ENCODE measurements at regions not wholly inside any gene's neighbourhood (a gene's known extent, or its start where the extent isn't known, plus 50 kb on each side); places are given as distances from the start of the nearest gene placed in this dataset.
"Not testable (repeated sequence)": the region's sequence is repeated elsewhere in the genome, so short reads cannot be mapped to it uniquely, and the experiment has no call there.

GRCh38 chr3:103866113-103866512, 1431.3 kb downstream of the ZPLD1 start:
- Histone ChIP-seq H3K27ac (ENCODE audit: low read depth, low read length) (no peak overlapping the region), H3K9me3 (ENCODE audit: control insufficient read depth, insufficient read depth, low read depth, low read length) (peaks cover 6% of the 10 kb centered on the region), H3K4me3 (ENCODE audit: low read depth, low read length) (no peak overlapping the region), H3K27me3 (ENCODE audit: control insufficient read depth, insufficient read depth, low read length) (no peaks in the 10 kb centered on the region), H3K9ac (ENCODE audit: low read length) (no peak overlapping the region), H3K4me1 (ENCODE audit: control insufficient read depth, insufficient read depth, low read length) (no peaks in the 10 kb centered on the region; the same call in 1 of the 2 replicates), H3K36me3 (ENCODE audit: control insufficient read depth, insufficient read depth, low read length) (no peaks in the 10 kb centered on the region)

GRCh38 chr3:103873021-103873420, 1438.2 kb downstream of the ZPLD1 start:
- Histone ChIP-seq H3K4me3 (ENCODE audit: low read depth, low read length) (no peak overlapping the region), H3K9me3 (ENCODE audit: control insufficient read depth, insufficient read depth, low read depth, low read length) (no peaks in the 10 kb centered on the region), H3K9ac (ENCODE audit: low read length) (no peak overlapping the region)

GRCh38 chr3:103873897-103874545, 1439.2 kb downstream of the ZPLD1 start:
- no peak overlapping the region for H3K27ac ChIP-seq (ENCODE audit: low read depth, low read length)
- H3K36me3 ChIP-seq (ENCODE audit: control insufficient read depth, insufficient read depth, low read length), result no peaks in the 10 kb centered on the region
- H3K9ac ChIP-seq (ENCODE audit: low read length), result no peak overlapping the region
- H3K9me3 ChIP-seq (ENCODE audit: control insufficient read depth, insufficient read depth, low read depth, low read length), result no peaks in the 10 kb centered on the region
- no peak overlapping the region for H3K4me3 ChIP-seq (ENCODE audit: low read depth, low read length)
- no peaks in the 10 kb centered on the region for H3K4me1 ChIP-seq (ENCODE audit: control insufficient read depth, insufficient read depth, low read length)
- no peaks in the 10 kb centered on the region for H3K27me3 ChIP-seq (ENCODE audit: control insufficient read depth, insufficient read depth, low read length)

More at GRCh38 chr3:103873021-103873420, 1438.2 kb downstream of the ZPLD1 start:
- no peak overlapping the region for H3K27ac ChIP-seq (ENCODE audit: low read depth, low read length)
- no peaks in the 10 kb centered on the region for H3K27me3 ChIP-seq (ENCODE audit: control insufficient read depth, insufficient read depth, low read length)
- H3K36me3 ChIP-seq (ENCODE audit: control insufficient read depth, insufficient read depth, low read length), result no peaks in the 10 kb centered on the region
- H3K4me1 ChIP-seq (ENCODE audit: control insufficient read depth, insufficient read depth, low read length), result no peaks in the 10 kb centered on the region

GRCh38 chr3:103881809-103882208, 1447.0 kb downstream of the ZPLD1 start:
- H3K9me3 ChIP-seq (ENCODE audit: control insufficient read depth, insufficient read depth, low read depth, low read length); H3K27ac ChIP-seq (ENCODE audit: low read depth, low read length): not testable (repeated sequence)

GRCh38 chr3:103889675-103890074, 1454.9 kb downstream of the ZPLD1 start:
- Histone ChIP-seq H3K27ac (ENCODE audit: low read depth, low read length) (no peak overlapping the region), H3K9me3 (ENCODE audit: control insufficient read depth, insufficient read depth, low read depth, low read length) (no peaks in the 10 kb centered on the region), H3K27me3 (ENCODE audit: control insufficient read depth, insufficient read depth, low read length) (no peaks in the 10 kb centered on the region), H3K4me3 (ENCODE audit: low read depth, low read length) (no peak overlapping the region), H3K9ac (ENCODE audit: low read length) (no peak overlapping the region), H3K36me3 (ENCODE audit: control insufficient read depth, insufficient read depth, low read length) (no peaks in the 10 kb centered on the region), H3K4me1 (ENCODE audit: control insufficient read depth, insufficient read depth, low read length) (no peaks in the 10 kb centered on the region)

More at GRCh38 chr3:103881809-103882208, 1447.0 kb downstream of the ZPLD1 start:
- not testable (repeated sequence) for H3K36me3 ChIP-seq (ENCODE audit: control insufficient read depth, insufficient read depth, low read length); H3K4me3 ChIP-seq (ENCODE audit: low read depth, low read length); H3K9ac ChIP-seq (ENCODE audit: low read length); H3K4me1 ChIP-seq (ENCODE audit: control insufficient read depth, insufficient read depth, low read length); H3K27me3 ChIP-seq (ENCODE audit: control insufficient read depth, insufficient read depth, low read length)

- Histone ChIP-seq H3K4me3 (ENCODE audit: low read depth, low read length) (no peak overlapping the region), H3K4me1 (ENCODE audit: control insufficient read depth, insufficient read depth, low read length) (no peaks in the 10 kb centered on the region), H3K27me3 (ENCODE audit: control insufficient read depth, insufficient read depth, low read length) (no peaks in the 10 kb centered on the region), H3K27ac (ENCODE audit: low read depth, low read length) (no peak overlapping the region), H3K9ac (ENCODE audit: low read length) (no peak overlapping the region), H3K9me3 (ENCODE audit: control insufficient read depth, insufficient read depth, low read depth, low read length) (no peaks in the 10 kb centered on the region), H3K36me3 (ENCODE audit: control insufficient read depth, insufficient read depth, low read length) (no peaks in the 10 kb centered on the region)
These were observed 1459.5 kb downstream of the ZPLD1 start for GRCh38 chr3:103894162-103894822.

GRCh38 chr3:103899328-103899727, 1464.5 kb downstream of the ZPLD1 start:
- Histone ChIP-seq H3K9me3 (ENCODE audit: control insufficient read depth, insufficient read depth, low read depth, low read length) (no peaks in the 10 kb centered on the region), H3K4me1 (ENCODE audit: control insufficient read depth, insufficient read depth, low read length) (no peaks in the 10 kb centered on the region), H3K36me3 (ENCODE audit: control insufficient read depth, insufficient read depth, low read length) (no peaks in the 10 kb centered on the region), H3K4me3 (ENCODE audit: low read depth, low read length) (no peak overlapping the region), H3K27me3 (ENCODE audit: control insufficient read depth, insufficient read depth, low read length) (no peaks in the 10 kb centered on the region), H3K9ac (ENCODE audit: low read length) (no peak overlapping the region), H3K27ac (ENCODE audit: low read depth, low read length) (no peak overlapping the region)

- no peak overlapping the region for H3K9ac ChIP-seq (ENCODE audit: low read length)
- no peak overlapping the region for H3K4me3 ChIP-seq (ENCODE audit: low read depth, low read length)
- H3K9me3 ChIP-seq (ENCODE audit: control insufficient read depth, insufficient read depth, low read depth, low read length), result no peaks in the 10 kb centered on the region
- H3K27ac ChIP-seq (ENCODE audit: low read depth, low read length), result no peak overlapping the region
- no peaks in the 10 kb centered on the region for H3K4me1 ChIP-seq (ENCODE audit: control insufficient read depth, insufficient read depth, low read length)
- no peaks in the 10 kb centered on the region for H3K27me3 ChIP-seq (ENCODE audit: control insufficient read depth, insufficient read depth, low read length)
- no peaks in the 10 kb centered on the region for H3K36me3 ChIP-seq (ENCODE audit: control insufficient read depth, insufficient read depth, low read length)
These were observed 1461.7 kb upstream of the ALCAM start for GRCh38 chr3:103904991-103905390.

GRCh38 chr3:103906304-103906703, 1460.4 kb upstream of the ALCAM start:
- Histone ChIP-seq H3K36me3 (ENCODE audit: control insufficient read depth, insufficient read depth, low read length) (no peaks in the 10 kb centered on the region), H3K27me3 (ENCODE audit: control insufficient read depth, insufficient read depth, low read length) (no peaks in the 10 kb centered on the region), H3K9ac (ENCODE audit: low read length) (no peak overlapping the region), H3K4me1 (ENCODE audit: control insufficient read depth, insufficient read depth, low read length) (no peaks in the 10 kb centered on the region), H3K4me3 (ENCODE audit: low read depth, low read length) (no peak overlapping the region), H3K9me3 (ENCODE audit: control insufficient read depth, insufficient read depth, low read depth, low read length) (no peaks in the 10 kb centered on the region), H3K27ac (ENCODE audit: low read depth, low read length) (no peak overlapping the region)

- no peaks in the 10 kb centered on the region for H3K9me3 ChIP-seq (ENCODE audit: control insufficient read depth, insufficient read depth, low read depth, low read length)
- H3K27me3 ChIP-seq (ENCODE audit: control insufficient read depth, insufficient read depth, low read length), result no peaks in the 10 kb centered on the region
- H3K4me3 ChIP-seq (ENCODE audit: low read depth, low read length), result no peak overlapping the region
- no peaks in the 10 kb centered on the region for H3K4me1 ChIP-seq (ENCODE audit: control insufficient read depth, insufficient read depth, low read length)
- H3K36me3 ChIP-seq (ENCODE audit: control insufficient read depth, insufficient read depth, low read length), result no peaks in the 10 kb centered on the region
- H3K9ac ChIP-seq (ENCODE audit: low read length), result no peak overlapping the region
- H3K27ac ChIP-seq (ENCODE audit: low read depth, low read length), result no peak overlapping the region
These were observed 1459.9 kb upstream of the ALCAM start for GRCh38 chr3:103906808-103907207.

- Histone ChIP-seq H3K4me1 (ENCODE audit: control insufficient read depth, insufficient read depth, low read length) (no peaks in the 10 kb centered on the region), H3K9me3 (ENCODE audit: control insufficient read depth, insufficient read depth, low read depth, low read length) (no peaks in the 10 kb centered on the region), H3K27ac (ENCODE audit: low read depth, low read length) (no peak overlapping the region), H3K9ac (ENCODE audit: low read length) (no peak overlapping the region), H3K36me3 (ENCODE audit: control insufficient read depth, insufficient read depth, low read length) (no peaks in the 10 kb centered on the region), H3K4me3 (ENCODE audit: low read depth, low read length) (no peak overlapping the region), H3K27me3 (ENCODE audit: control insufficient read depth, insufficient read depth, low read length) (no peaks in the 10 kb centered on the region)
These were observed 1459.1 kb upstream of the ALCAM start for GRCh38 chr3:103907567-103907966.
